C4-2B (cell line): ENCODE measurements at regions not wholly inside any gene's neighbourhood (a gene's known extent, or its start where the extent isn't known, plus 50 kb on each side); places are given as distances from the start of the nearest gene placed in this dataset.

Experiments
- H3K27ac ChIP-seq: fragments of 450-650 bp; 2 replicates; pipeline ENCODE4 v1.5.1; 2017
- ZFX ChIP-seq: fragments of 450-650 bp; IDR thresholded peaks from 2 replicates; pipeline ENCODE4 v1.6.1; 2017
- TF ChIP-seq, protein P1 (sequence below): fragments of 450-650 bp; conservative IDR thresholded peaks from 2 replicates; pipeline ENCODE4 v1.5.1; 2017; ENCODE audit warnings: mild to moderate bottlenecking

DNA sequence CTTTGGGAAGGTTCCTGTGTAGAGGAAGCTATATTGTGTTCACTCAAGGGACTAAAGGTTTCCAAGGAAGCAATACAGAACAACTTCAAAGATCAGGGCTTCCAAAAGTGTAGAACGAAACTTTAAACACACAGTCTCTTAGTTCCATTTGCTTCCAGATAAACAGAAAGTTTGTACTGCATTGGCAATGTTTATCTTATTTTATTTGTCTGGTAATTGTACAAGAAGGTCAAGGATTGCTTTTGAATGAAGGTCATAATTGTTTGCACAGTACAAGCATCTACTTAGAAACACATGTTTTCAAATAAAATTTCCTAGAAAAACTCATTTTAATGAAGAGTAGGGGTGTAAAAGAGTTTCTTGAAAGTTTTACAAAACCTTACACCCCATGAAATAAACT, 712.7 kb upstream of the SGCG start:
- no peak for TF ChIP-seq ZFX
- TF ChIP-seq, protein P1, sequence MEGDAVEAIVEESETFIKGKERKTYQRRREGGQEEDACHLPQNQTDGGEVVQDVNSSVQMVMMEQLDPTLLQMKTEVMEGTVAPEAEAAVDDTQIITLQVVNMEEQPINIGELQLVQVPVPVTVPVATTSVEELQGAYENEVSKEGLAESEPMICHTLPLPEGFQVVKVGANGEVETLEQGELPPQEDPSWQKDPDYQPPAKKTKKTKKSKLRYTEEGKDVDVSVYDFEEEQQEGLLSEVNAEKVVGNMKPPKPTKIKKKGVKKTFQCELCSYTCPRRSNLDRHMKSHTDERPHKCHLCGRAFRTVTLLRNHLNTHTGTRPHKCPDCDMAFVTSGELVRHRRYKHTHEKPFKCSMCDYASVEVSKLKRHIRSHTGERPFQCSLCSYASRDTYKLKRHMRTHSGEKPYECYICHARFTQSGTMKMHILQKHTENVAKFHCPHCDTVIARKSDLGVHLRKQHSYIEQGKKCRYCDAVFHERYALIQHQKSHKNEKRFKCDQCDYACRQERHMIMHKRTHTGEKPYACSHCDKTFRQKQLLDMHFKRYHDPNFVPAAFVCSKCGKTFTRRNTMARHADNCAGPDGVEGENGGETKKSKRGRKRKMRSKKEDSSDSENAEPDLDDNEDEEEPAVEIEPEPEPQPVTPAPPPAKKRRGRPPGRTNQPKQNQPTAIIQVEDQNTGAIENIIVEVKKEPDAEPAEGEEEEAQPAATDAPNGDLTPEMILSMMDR: no peak
- H3K27ac ChIP-seq: no peak overlapping the region

DNA sequence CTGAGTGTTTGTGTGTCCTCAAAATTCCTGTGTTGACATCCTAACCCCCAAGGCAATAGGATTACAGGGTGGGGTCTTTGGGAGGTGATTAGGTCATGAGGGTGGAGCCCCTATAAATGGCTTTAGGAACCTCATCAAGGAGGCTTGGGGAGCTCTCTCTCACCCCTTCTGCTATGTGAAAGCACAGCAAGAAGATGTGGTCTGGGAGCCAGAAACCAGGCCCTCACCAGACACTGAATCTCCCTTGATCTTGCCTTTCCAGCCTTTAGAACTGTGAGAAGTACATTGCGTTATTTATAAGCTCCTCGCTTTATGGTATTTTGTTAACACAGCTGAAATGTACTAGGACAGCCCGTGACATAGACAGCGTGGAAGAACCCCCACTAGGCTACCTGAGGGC, 712.0 kb upstream of the SGCG start:
- TF ChIP-seq, protein P1: no peak
- TF ChIP-seq ZFX: no peak
- H3K27ac ChIP-seq: no peak overlapping the region

GRCh38 chr13:22469452-22469851, 711.3 kb upstream of the SGCG start:
- no peak overlapping the region for H3K27ac ChIP-seq
- TF ChIP-seq, protein P1: no peak
- no peak for TF ChIP-seq ZFX

GRCh38 chr13:22470075-22470474, 710.7 kb upstream of the SGCG start:
- TF ChIP-seq ZFX: no peak
- TF ChIP-seq, protein P1: no peak
- no peak overlapping the region for H3K27ac ChIP-seq

- TF ChIP-seq, protein P1: no peak
- TF ChIP-seq ZFX: no peak
- no peak overlapping the region for H3K27ac ChIP-seq
Observed at GRCh38 chr13:22482496-22483000, 698.2 kb upstream of the SGCG start.

- no peak overlapping the region for H3K27ac ChIP-seq
- TF ChIP-seq ZFX: no peak
- TF ChIP-seq, protein P1: no peak
Observed at GRCh38 chr13:22483276-22483675, 697.5 kb upstream of the SGCG start.

GRCh38 chr13:22486490-22486889, 694.3 kb upstream of the SGCG start:
- H3K27ac ChIP-seq: no peak overlapping the region
- TF ChIP-seq ZFX: no peak
- TF ChIP-seq, protein P1: no peak
